Esophagus muscularis mucosa (tissue), 4 donors: ENCODE measurements at regions not wholly inside any gene's neighbourhood (a gene's known extent, or its start where the extent isn't known, plus 50 kb on each side); places are given as distances from the start of the nearest gene placed in this dataset.

Source experiments
- DNase-seq: peaks from one replicate; pipeline ENCODE4 v3.0.0-alpha.2; 2017; ENCODE audit errors: extremely low spot score
- H3K27ac ChIP-seq, 4 donors: fragments of 200-600 bp; sonication (generic); replicated peaks in 1 of 4; 1 replicate in 3 of 4; 2 replicates in 1 of 4; pipeline ENCODE4 v1.5.1; 2016 to 2019; ENCODE audit warnings: mild to moderate bottlenecking in 1 of 4
- H3K27me3 ChIP-seq, 4 donors: fragments of 200-600 bp; sonication (generic); one replicate each; pipeline versions ENCODE4 v1.5.1 to v1.6.0; 2016 to 2019
- H3K36me3 ChIP-seq, 4 donors: fragments of 200-600 bp; sonication (generic); one replicate each; pipeline ENCODE4 v1.5.1; 2016 to 2019
- H3K4me1 ChIP-seq, 4 donors: fragments of 200-600 bp; sonication (generic); one replicate each; pipeline ENCODE4 v1.5.1; 2016 to 2019
- H3K4me3 ChIP-seq, 4 donors: fragments of 200-600 bp; sonication (generic); 1 replicate in 2 of 4; 2 replicates in 2 of 4; pipeline ENCODE4 v1.5.1; 2016 to 2019; ENCODE audit warnings: mild to moderate bottlenecking in 4 of 4, moderate library complexity in 1 of 4
- H3K9me3 ChIP-seq, 4 donors: fragments of 200-600 bp; sonication (generic); 1 replicate in 3 of 4; 2 replicates in 1 of 4; pipeline ENCODE4 v1.5.1; 2016 to 2019
- CTCF ChIP-seq, 3 experiments: fragments of 200-600 bp in 2 of 3; fragments of 450-650 bp in 1 of 3; sonication (generic) in 2 of 3; IDR thresholded peaks; one replicate each; pipeline ENCODE4 v1.5.1; 2017 to 2019; ENCODE audit warnings: antibody characterized with exemption in 3 of 3, mild to moderate bottlenecking in 2 of 3, moderate library complexity in 1 of 3
- EP300 ChIP-seq: sonication (generic); formaldehyde crosslinking; IDR thresholded peaks from one replicate; pipeline ENCODE4 v1.6.1; 2017; ENCODE audit warnings: antibody characterized with exemption
- POLR2A ChIP-seq: fragments of 450-650 bp; IDR thresholded peaks from one replicate; pipeline ENCODE4 v1.6.1; 2017; ENCODE audit warnings: antibody characterized with exemption, moderate library complexity, mild to moderate bottlenecking, low read depth
- POLR2AphosphoS5 ChIP-seq, 2 donors: sonication (generic); formaldehyde crosslinking; IDR thresholded peaks; one replicate each; pipeline ENCODE4 v1.6.1; 2017; ENCODE audit warnings: antibody characterized with exemption in 2 of 2
- WGBS: methylation state at CpG from one replicate; pipeline ENCODE4 v1.1.5; 2018; 5-methylcytosine and 5-hydroxymethylcytosine counted together
- intact Hi-C: fragments of 100-400 bp; cut with DNase I; formaldehyde crosslinking; loops from one replicate; pipeline ENCODE4 v1.15.1; 2023

DNA sequence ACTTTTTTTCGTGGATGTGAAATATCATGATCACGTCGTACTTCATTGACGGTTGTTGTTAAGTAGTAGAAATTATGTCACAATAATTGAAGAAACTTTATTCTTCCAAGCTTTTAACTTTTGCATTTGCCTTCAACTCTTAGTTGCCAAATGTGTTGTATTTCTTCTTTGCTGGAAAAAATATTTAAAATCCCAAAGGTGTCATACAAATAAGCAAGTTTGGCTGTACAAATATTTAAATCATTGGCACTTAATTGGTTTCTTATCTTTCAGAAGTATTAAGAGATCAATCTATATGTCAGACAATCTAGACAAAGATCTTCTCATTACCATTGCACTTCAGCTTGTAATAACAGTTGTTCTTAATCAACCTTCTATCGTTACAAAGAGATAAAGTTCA lies 204.0 kb upstream of the HDAC4 start:
- Histone ChIP-seq H3K9me3 (peaks cover 0 to 5% (median 2%) of the 10 kb centered on the region in 4 donors), H3K27ac (no peak overlapping the region), H3K27me3 (peaks cover 0 to 14% (median 4%) of the 10 kb centered on the region in 4 donors), H3K4me3 (no peak overlapping the region), H3K4me1 (no peaks in the 10 kb centered on the region), H3K36me3 (no peaks in the 10 kb centered on the region)
- no peak for DNase-seq
- intact Hi-C loops = no loop called here
- TF ChIP-seq POLR2A = no peak
- TF ChIP-seq POLR2AphosphoS5 (IDR thresholded peaks at IDR 0.05) = no peak
- no peak for TF ChIP-seq CTCF (IDR thresholded peaks at IDR 0.05)
- TF ChIP-seq EP300 = no peak
- 71% methylated on average over 5 of the region's 5 CpGs for WGBS

GRCh38 chr2:239603411-239604356 lies 202.9 kb upstream of the HDAC4 start:
- Histone ChIP-seq H3K27ac (no peak overlapping the region), H3K27me3 (peaks cover 0 to 14% (median 4%) of the 10 kb centered on the region in 4 donors), H3K4me3 (no peak overlapping the region), H3K36me3 (no peaks in the 10 kb centered on the region), H3K9me3 (peaks cover 0 to 5% (median 2%) of the 10 kb centered on the region in 4 donors), H3K4me1 (no peaks in the 10 kb centered on the region)
- intact Hi-C loops = no loop called here
- 90% methylated on average over 9 of the region's 11 CpGs for WGBS
- DNase-seq = no peak
- no peak for TF ChIP-seq POLR2A
- no peak for TF ChIP-seq CTCF (IDR thresholded peaks at IDR 0.05)
- no peak for TF ChIP-seq EP300
- TF ChIP-seq POLR2AphosphoS5 (IDR thresholded peaks at IDR 0.05) = no peak

DNA sequence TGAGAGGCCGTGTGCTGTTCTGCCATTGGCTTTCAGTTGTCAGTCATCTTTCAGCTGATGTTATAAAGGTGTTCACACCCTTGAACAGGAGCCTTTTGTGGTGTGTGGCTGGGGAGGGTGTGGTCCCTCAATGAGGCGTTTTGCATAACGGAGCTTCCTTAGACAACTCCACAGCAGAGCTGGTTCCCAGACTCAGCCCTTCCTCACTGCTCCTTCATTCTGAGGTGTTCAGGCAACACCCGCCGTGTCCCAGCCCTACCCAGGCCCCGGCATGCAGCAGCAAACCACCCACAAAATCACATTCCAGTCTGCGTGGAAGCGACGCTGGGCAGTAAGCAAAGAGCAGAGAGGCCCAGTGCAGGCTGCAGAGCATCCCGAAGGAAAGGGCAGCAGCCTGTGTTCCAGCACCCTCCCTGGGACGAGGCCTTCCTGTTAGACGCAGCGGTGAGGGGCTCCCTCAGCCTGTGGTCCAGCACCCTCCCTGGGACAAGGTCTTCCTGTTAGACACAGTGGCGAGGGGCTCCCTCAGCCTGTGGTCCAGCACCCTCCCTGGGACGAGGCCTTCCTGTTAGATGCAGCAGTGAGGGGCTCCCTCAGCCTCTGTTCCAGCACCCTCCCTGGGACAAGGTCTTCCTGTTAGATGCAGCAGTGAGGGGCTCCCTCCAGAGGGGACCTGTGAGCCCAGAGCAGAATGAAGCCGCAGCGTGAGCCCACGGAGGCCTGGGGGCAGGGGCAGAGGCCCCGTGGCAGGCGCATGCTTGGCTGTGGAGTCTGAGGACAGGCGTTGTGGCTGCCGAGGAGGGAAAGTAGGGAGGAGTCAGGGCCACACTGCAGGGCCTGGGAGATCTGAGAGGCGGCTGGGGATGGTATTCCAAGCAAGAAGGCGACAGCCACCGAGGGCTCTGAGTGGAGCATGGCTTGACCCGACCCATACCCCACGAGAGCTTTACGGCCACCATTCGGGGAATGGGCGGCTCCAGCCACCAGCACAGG lies 201.8 kb upstream of the HDAC4 start:
- no peak for TF ChIP-seq CTCF (IDR thresholded peaks at IDR 0.05)
- no peak for TF ChIP-seq POLR2AphosphoS5 (IDR thresholded peaks at IDR 0.05)
- no peak for TF ChIP-seq POLR2A
- TF ChIP-seq EP300 = no peak
- DNase-seq = no peak

GRCh38 chr2:239601880-239602279 lies 201.1 kb upstream of the HDAC4 start:
- Histone ChIP-seq H3K4me3 (no peak overlapping the region), H3K27me3 (peaks cover 0 to 7% (median 3%) of the 10 kb centered on the region in 4 donors)
- 96% methylated on average over 7 of the region's 7 CpGs for WGBS

More for the DNA sequence above, 201.8 kb upstream of the HDAC4 start:
- 80% methylated on average over 26 of the region's 30 CpGs for WGBS
- no peaks in the 10 kb centered on the region for H3K36me3 ChIP-seq
- peaks cover 0 to 5% (median 2%) of the 10 kb centered on the region in 4 donors for H3K9me3 ChIP-seq
- intact Hi-C loops = no loop called here
- H3K27ac ChIP-seq = no peak overlapping the region
- no peaks in the 10 kb centered on the region for H3K4me1 ChIP-seq
- H3K27me3 ChIP-seq = peaks cover 0 to 11% (median 4%) of the 10 kb centered on the region in 4 donors
- no peak overlapping the region for H3K4me3 ChIP-seq

More at GRCh38 chr2:239601880-239602279, 201.1 kb upstream of the HDAC4 start:
- Histone ChIP-seq H3K27ac (no peak overlapping the region), H3K36me3 (no peaks in the 10 kb centered on the region), H3K4me1 (no peaks in the 10 kb centered on the region), H3K9me3 (peaks cover 0 to 5% (median 2%) of the 10 kb centered on the region in 4 donors)
- TF ChIP-seq EP300 (no peak), CTCF (IDR thresholded peaks at IDR 0.05) (no peak), POLR2AphosphoS5 (IDR thresholded peaks at IDR 0.05) (no peak), POLR2A (no peak)
- no peak for DNase-seq
- intact Hi-C loops = no loop called here
